Stimulated activated memory B cell treated with anti-CD40 and anti-IgM and Interleukin-4, amounts not matched to agents 10 μg/mL and 1 μg/mL and 100 μg/mL, for 72 hours (primary cell): ENCODE measurements at regions not wholly inside any gene's neighbourhood (a gene's known extent, or its start where the extent isn't known, plus 50 kb on each side); places are given as distances from the start of the nearest gene placed in this dataset.
"Not testable (repeated sequence)": the region's sequence is repeated elsewhere in the genome, so short reads cannot be mapped to it uniquely, and the experiment has no call there.

Source experiments
- ATAC-seq: fragments of 150-1000 bp; cut with Tn5 transposase; 2 replicates; pipeline ENCODE4 v1.10.0; 2021
- H3K27ac Mint-ChIP-seq: one replicate; pipeline ENCODE4 v1.8.0; 2022; ENCODE audit warnings: mild to moderate bottlenecking, mixed read lengths
- H3K27me3 Mint-ChIP-seq: one replicate; pipeline ENCODE4 v1.8.0; 2022; ENCODE audit warnings: mixed read lengths
- H3K36me3 Mint-ChIP-seq: one replicate; pipeline ENCODE4 v1.8.0; 2022; ENCODE audit warnings: mixed read lengths
- H3K4me1 Mint-ChIP-seq: one replicate; pipeline ENCODE4 v1.8.0; 2022; ENCODE audit warnings: mixed read lengths
- H3K4me3 Mint-ChIP-seq: one replicate; pipeline ENCODE4 v1.8.0; 2022; ENCODE audit warnings: mild to moderate bottlenecking, moderate library complexity, mixed read lengths
- H3K9me3 Mint-ChIP-seq: one replicate; pipeline ENCODE4 v1.8.0; 2022; ENCODE audit warnings: mixed read lengths

GRCh38 chr5:145673786-145674185 lies 161.4 kb downstream of the PRELID2 start:
- no peak overlapping the region for H3K4me3 Mint-ChIP-seq
- H3K27ac Mint-ChIP-seq = no peak overlapping the region
- peaks cover 3% of the 10 kb centered on the region for H3K9me3 Mint-ChIP-seq
- H3K4me1 Mint-ChIP-seq = no peaks in the 10 kb centered on the region
- H3K36me3 Mint-ChIP-seq = no peaks in the 10 kb centered on the region
- no peak for ATAC-seq
- no peaks in the 10 kb centered on the region for H3K27me3 Mint-ChIP-seq

- ATAC-seq = no peak
- no peaks in the 10 kb centered on the region for H3K36me3 Mint-ChIP-seq
- no peak overlapping the region for H3K27ac Mint-ChIP-seq
- no peak overlapping the region for H3K4me3 Mint-ChIP-seq
- no peaks in the 10 kb centered on the region for H3K27me3 Mint-ChIP-seq
- peaks cover 3% of the 10 kb centered on the region for H3K9me3 Mint-ChIP-seq
- H3K4me1 Mint-ChIP-seq = no peaks in the 10 kb centered on the region
These were observed 166.4 kb downstream of the PRELID2 start for GRCh38 chr5:145668714-145669113.

- Mint-ChIP-seq H3K27ac (no peak overlapping the region), H3K27me3 (no peaks in the 10 kb centered on the region), H3K9me3 (peaks cover 3% of the 10 kb centered on the region), H3K4me1 (no peaks in the 10 kb centered on the region), H3K4me3 (no peak overlapping the region), H3K36me3 (no peaks in the 10 kb centered on the region)
- ATAC-seq = no peak
These were observed 167.4 kb downstream of the PRELID2 start for GRCh38 chr5:145667742-145668141.

- H3K27me3 Mint-ChIP-seq = no peaks in the 10 kb centered on the region
- no peak overlapping the region for H3K27ac Mint-ChIP-seq
- no peak for ATAC-seq
- no peak overlapping the region for H3K4me3 Mint-ChIP-seq
- no peaks in the 10 kb centered on the region for H3K4me1 Mint-ChIP-seq
- no peaks in the 10 kb centered on the region for H3K36me3 Mint-ChIP-seq
- H3K9me3 Mint-ChIP-seq = peaks cover 3% of the 10 kb centered on the region
These were observed 168.6 kb downstream of the PRELID2 start for GRCh38 chr5:145666591-145666990.

- H3K4me3 Mint-ChIP-seq = no peak overlapping the region
- no peaks in the 10 kb centered on the region for H3K27me3 Mint-ChIP-seq
- no peak for ATAC-seq
- H3K9me3 Mint-ChIP-seq = no peaks in the 10 kb centered on the region
- no peaks in the 10 kb centered on the region for H3K36me3 Mint-ChIP-seq
- H3K4me1 Mint-ChIP-seq = no peaks in the 10 kb centered on the region
- no peak overlapping the region for H3K27ac Mint-ChIP-seq
These were observed 173.2 kb downstream of the PRELID2 start for GRCh38 chr5:145661737-145662485.

- Mint-ChIP-seq H3K36me3 (no peaks in the 10 kb centered on the region), H3K27me3 (no peaks in the 10 kb centered on the region), H3K4me3 (no peak overlapping the region), H3K9me3 (no peaks in the 10 kb centered on the region), H3K4me1 (no peaks in the 10 kb centered on the region), H3K27ac (no peak overlapping the region)
- ATAC-seq = no peak
These were observed 174.1 kb downstream of the PRELID2 start for GRCh38 chr5:145660897-145661640.

- no peak overlapping the region for H3K4me3 Mint-ChIP-seq
- H3K27me3 Mint-ChIP-seq = no peaks in the 10 kb centered on the region
- no peak for ATAC-seq
- H3K36me3 Mint-ChIP-seq = no peaks in the 10 kb centered on the region
- no peaks in the 10 kb centered on the region for H3K4me1 Mint-ChIP-seq
- peaks cover 7% of the 10 kb centered on the region for H3K9me3 Mint-ChIP-seq
- no peak overlapping the region for H3K27ac Mint-ChIP-seq
These were observed 176.7 kb downstream of the PRELID2 start for GRCh38 chr5:145658435-145658834.

- not testable (repeated sequence) for ATAC-seq, H3K27me3 Mint-ChIP-seq, H3K36me3 Mint-ChIP-seq, H3K27ac Mint-ChIP-seq, H3K4me1 Mint-ChIP-seq, H3K4me3 Mint-ChIP-seq
- H3K9me3 Mint-ChIP-seq = peaks cover 19% of the 10 kb centered on the region
These were observed 182.4 kb downstream of the PRELID2 start for GRCh38 chr5:145652700-145653099.

- H3K27me3 Mint-ChIP-seq, ATAC-seq, H3K27ac Mint-ChIP-seq, H3K36me3 Mint-ChIP-seq, H3K4me3 Mint-ChIP-seq, H3K4me1 Mint-ChIP-seq: not testable (repeated sequence)
- H3K9me3 Mint-ChIP-seq = peaks cover 21% of the 10 kb centered on the region
These were observed 188.0 kb downstream of the PRELID2 start for GRCh38 chr5:145647137-145647536.

GRCh38 chr5:145643214-145643613 lies 191.9 kb downstream of the PRELID2 start:
- not testable (repeated sequence) for H3K27ac Mint-ChIP-seq, H3K36me3 Mint-ChIP-seq, ATAC-seq, H3K4me1 Mint-ChIP-seq, H3K27me3 Mint-ChIP-seq, H3K4me3 Mint-ChIP-seq
- H3K9me3 Mint-ChIP-seq = peaks cover 18% of the 10 kb centered on the region

GRCh38 chr5:145637396-145637795 lies 197.7 kb downstream of the PRELID2 start:
- peaks cover 3% of the 10 kb centered on the region for H3K9me3 Mint-ChIP-seq
- no peaks in the 10 kb centered on the region for H3K27me3 Mint-ChIP-seq
- no peaks in the 10 kb centered on the region for H3K4me1 Mint-ChIP-seq
- H3K27ac Mint-ChIP-seq = no peak overlapping the region
- ATAC-seq = no peak
- no peak overlapping the region for H3K4me3 Mint-ChIP-seq
- no peaks in the 10 kb centered on the region for H3K36me3 Mint-ChIP-seq

- Mint-ChIP-seq H3K27ac (no peak overlapping the region), H3K27me3 (no peaks in the 10 kb centered on the region), H3K4me3 (no peak overlapping the region), H3K4me1 (no peaks in the 10 kb centered on the region), H3K36me3 (no peaks in the 10 kb centered on the region), H3K9me3 (peaks cover 3% of the 10 kb centered on the region)
- no peak for ATAC-seq
These were observed 198.8 kb downstream of the PRELID2 start for GRCh38 chr5:145636371-145636770.

GRCh38 chr5:145633474-145633873 lies 201.7 kb downstream of the PRELID2 start:
- Mint-ChIP-seq H3K36me3 (no peaks in the 10 kb centered on the region), H3K4me3 (no peak overlapping the region), H3K4me1 (no peaks in the 10 kb centered on the region), H3K9me3 (no peaks in the 10 kb centered on the region), H3K27ac (no peak overlapping the region), H3K27me3 (no peaks in the 10 kb centered on the region)
- ATAC-seq = no peak

- Mint-ChIP-seq H3K4me3 (no peak overlapping the region), H3K27ac (no peak overlapping the region), H3K4me1 (no peaks in the 10 kb centered on the region), H3K27me3 (no peaks in the 10 kb centered on the region), H3K36me3 (no peaks in the 10 kb centered on the region), H3K9me3 (no peaks in the 10 kb centered on the region)
- no peak for ATAC-seq
These were observed 202.4 kb downstream of the PRELID2 start for GRCh38 chr5:145632701-145633100.

- peaks cover 3% of the 10 kb centered on the region for H3K9me3 Mint-ChIP-seq
- no peaks in the 10 kb centered on the region for H3K4me1 Mint-ChIP-seq
- no peaks in the 10 kb centered on the region for H3K27me3 Mint-ChIP-seq
- no peak for ATAC-seq
- no peak overlapping the region for H3K4me3 Mint-ChIP-seq
- no peaks in the 10 kb centered on the region for H3K36me3 Mint-ChIP-seq
- H3K27ac Mint-ChIP-seq = no peak overlapping the region
These were observed 206.1 kb downstream of the PRELID2 start for GRCh38 chr5:145629047-145629446.

GRCh38 chr5:145628525-145628924 lies 206.6 kb downstream of the PRELID2 start:
- H3K27me3 Mint-ChIP-seq = no peaks in the 10 kb centered on the region
- H3K4me1 Mint-ChIP-seq = no peaks in the 10 kb centered on the region
- peaks cover 3% of the 10 kb centered on the region for H3K9me3 Mint-ChIP-seq
- no peak overlapping the region for H3K4me3 Mint-ChIP-seq
- no peak overlapping the region for H3K27ac Mint-ChIP-seq
- ATAC-seq = no peak
- H3K36me3 Mint-ChIP-seq = no peaks in the 10 kb centered on the region
